H9 (cell line): ENCODE measurements at regions not wholly inside any gene's neighbourhood (a gene's known extent, or its start where the extent isn't known, plus 50 kb on each side); places are given as distances from the start of the nearest gene placed in this dataset.

Experiments
- DNase-seq: peaks from one replicate; pipeline ENCODE4 v3.0.0-alpha.2; 2017
- H2AFZ ChIP-seq: one replicate; pipeline ENCODE4 v1.6.1; 2013; ENCODE audit warnings: mild to moderate bottlenecking, low read length, control low read depth, moderate library complexity
- H2AK5ac ChIP-seq: 2 replicates; pipeline ENCODE4 v1.6.1; 2013; ENCODE audit warnings: low read length, control low read depth, mixed read lengths; ENCODE audit not compliant: insufficient read length
- H2BK120ac ChIP-seq: one replicate; pipeline ENCODE4 v1.6.1; 2013; ENCODE audit warnings: low read depth, mild to moderate bottlenecking, low read length, control low read depth, inconsistent platforms; ENCODE audit not compliant: poor library complexity, severe bottlenecking
- H2BK12ac ChIP-seq: 2 replicates; pipeline ENCODE4 v1.6.1; 2013; ENCODE audit warnings: low read length, control low read depth, mixed read lengths, low read depth; ENCODE audit not compliant: insufficient read length
- H2BK15ac ChIP-seq: 2 replicates; pipeline ENCODE4 v1.6.1; 2013; ENCODE audit warnings: low read depth, low read length, control low read depth
- H2BK20ac ChIP-seq: one replicate; pipeline ENCODE4 v1.6.1; 2013; ENCODE audit warnings: low read depth, mild to moderate bottlenecking, low read length, control low read depth, inconsistent platforms; ENCODE audit not compliant: poor library complexity, severe bottlenecking
- H2BK5ac ChIP-seq: 2 replicates; pipeline ENCODE4 v1.6.1; 2013; ENCODE audit warnings: low read length, control low read depth, mixed read lengths; ENCODE audit not compliant: insufficient read length
- H3K14ac ChIP-seq: 2 replicates; pipeline ENCODE4 v1.6.1; 2013; ENCODE audit warnings: low read length, control low read depth; ENCODE audit not compliant: insufficient read depth
- H3K18ac ChIP-seq: 2 replicates; pipeline ENCODE4 v1.6.1; 2013; ENCODE audit warnings: low read depth, mild to moderate bottlenecking, mixed read lengths, low read length, control low read depth; ENCODE audit not compliant: insufficient read length
- H3K23ac ChIP-seq: 2 replicates; pipeline ENCODE4 v1.6.1; 2013; ENCODE audit warnings: low read length, control low read depth, mixed read lengths, low read depth; ENCODE audit not compliant: insufficient read length
- H3K23me2 ChIP-seq: 2 replicates; pipeline ENCODE4 v1.6.1; 2013; ENCODE audit warnings: low read depth, mild to moderate bottlenecking, mixed read lengths, low read length, control low read depth; ENCODE audit not compliant: insufficient read length, poor library complexity, severe bottlenecking
- H3K27ac ChIP-seq: 2 replicates; pipeline ENCODE4 v1.5.1; 2013; ENCODE audit warnings: low read length, control low read depth, mixed read lengths, low read depth; ENCODE audit not compliant: insufficient read length
- H3K27me3 ChIP-seq: 2 replicates; pipeline ENCODE4 v1.6.1; 2013; ENCODE audit warnings: low read length, control low read depth, inconsistent platforms; ENCODE audit not compliant: insufficient read depth
- H3K4ac ChIP-seq: 2 replicates; pipeline ENCODE4 v1.6.1; 2013; ENCODE audit warnings: low read depth, mild to moderate bottlenecking, control low read depth, inconsistent platforms, low read length, moderate library complexity
- H3K4me1 ChIP-seq: 2 replicates; pipeline ENCODE4 v1.6.1; 2013; ENCODE audit warnings: low read length, control low read depth, inconsistent platforms; ENCODE audit not compliant: insufficient read depth
- H3K4me2 ChIP-seq: 2 replicates; pipeline ENCODE4 v1.6.1; 2013; ENCODE audit warnings: low read length, control low read depth, mixed read lengths; ENCODE audit not compliant: insufficient read length, insufficient read depth
- H3K56ac ChIP-seq: 2 replicates; pipeline ENCODE4 v1.6.1; 2013; ENCODE audit warnings: low read depth, mild to moderate bottlenecking, mixed read lengths, low read length, control low read depth; ENCODE audit not compliant: insufficient read length
- H3K79me1 ChIP-seq: 2 replicates; pipeline ENCODE4 v1.6.1; 2013; ENCODE audit warnings: low read depth, mild to moderate bottlenecking, moderate library complexity, low read length, control low read depth, inconsistent platforms; ENCODE audit not compliant: insufficient read depth, poor library complexity, severe bottlenecking
- H3K79me2 ChIP-seq: 2 replicates; pipeline ENCODE4 v1.6.1; 2013; ENCODE audit warnings: low read length, control low read depth, inconsistent platforms; ENCODE audit not compliant: insufficient read depth
- H3K9ac ChIP-seq: 2 replicates; pipeline ENCODE4 v1.6.1; 2013; ENCODE audit warnings: low read length, control low read depth, mixed read lengths; ENCODE audit not compliant: insufficient read length; ENCODE audit errors: extremely low read depth
- H3K9me3 ChIP-seq: one replicate; pipeline ENCODE4 v1.6.1; 2013; ENCODE audit warnings: low read depth, low read length, inconsistent platforms; ENCODE audit not compliant: control insufficient read depth
- H3T11ph ChIP-seq: one replicate; pipeline ENCODE4 v1.6.1; 2013; ENCODE audit warnings: mild to moderate bottlenecking, low read length, control low read depth, inconsistent platforms
- H4K20me1 ChIP-seq: one replicate; pipeline ENCODE4 v1.6.1; 2013; ENCODE audit not compliant: control insufficient read depth, insufficient read length, insufficient read depth
- H4K5ac ChIP-seq: 2 replicates; pipeline ENCODE4 v1.6.1; 2013; ENCODE audit warnings: low read depth, mild to moderate bottlenecking, mixed read lengths, low read length, control low read depth; ENCODE audit not compliant: insufficient read length
- H4K8ac ChIP-seq: replicated peaks from 2 replicates; pipeline ENCODE4 v1.6.1; 2013; ENCODE audit warnings: low read length, control low read depth, mixed read lengths, low read depth; ENCODE audit not compliant: insufficient read length
- H4K91ac ChIP-seq: 2 replicates; pipeline ENCODE4 v1.6.1; 2013; ENCODE audit warnings: low read depth, mild to moderate bottlenecking, moderate library complexity, mixed read lengths, low read length, control low read depth; ENCODE audit not compliant: insufficient read length
- H3K27ac Mint-ChIP-seq, 3 experiments: 2 replicates in 2 of 3; 3 replicates in 1 of 3; pipeline ENCODE4 v1.8.0; 2020 to 2021; ENCODE audit warnings: mixed read lengths in 3 of 3, mild to moderate bottlenecking in 1 of 3, moderate library complexity in 1 of 3
- H3K27me3 Mint-ChIP-seq: 2 replicates; pipeline ENCODE4 v1.8.0; 2021; ENCODE audit warnings: low read depth, mild to moderate bottlenecking, moderate library complexity, mixed read lengths
- H3K36me3 Mint-ChIP-seq, 3 experiments: 2 replicates in 2 of 3; 3 replicates in 1 of 3; pipeline ENCODE4 v1.8.0; 2020 to 2021; ENCODE audit warnings: low read depth in 3 of 3, mixed read lengths in 3 of 3; ENCODE audit not compliant: insufficient read depth in 1 of 3
- H3K4me1 Mint-ChIP-seq, 2 experiments: 2 replicates each; pipeline ENCODE4 v1.8.0; 2020; ENCODE audit warnings: mixed read lengths in 2 of 2
- H3K4me3 Mint-ChIP-seq, 2 experiments: 2 replicates in 1 of 2; 3 replicates in 1 of 2; pipeline ENCODE4 v1.8.0; 2020 to 2021; ENCODE audit warnings: mild to moderate bottlenecking in 2 of 2, mixed read lengths in 2 of 2, moderate library complexity in 1 of 2
- H3K9me3 Mint-ChIP-seq, 2 experiments: 2 replicates in 1 of 2; 3 replicates in 1 of 2; pipeline ENCODE4 v1.8.0; 2020; ENCODE audit warnings: mild to moderate bottlenecking in 2 of 2, mixed read lengths in 2 of 2, moderate library complexity in 1 of 2
- CTCF ChIP-seq: fragments of 200-600 bp; sonication (generic); conservative IDR thresholded peaks from 3 replicates; pipeline ENCODE4 v1.8.0; 2021; ENCODE audit warnings: antibody characterized with exemption, mild to moderate bottlenecking
- WGBS: extraction: QIAGEN DNeasy Blood & Tissue Kit; methylation state at CpG from one replicate; pipeline ENCODE4 v1.1.7; 2013; ENCODE audit warnings: missing lambda C conversion rate, low lambda C conversion rate, mixed read lengths; ENCODE audit not compliant: insufficient read length; ENCODE audit errors: extremely low coverage; 5-methylcytosine and 5-hydroxymethylcytosine counted together

- H3K27me3 Mint-ChIP-seq: peaks cover 10% of the 10 kb centered on the region
- Histone ChIP-seq H2BK15ac (no peak overlapping the region), H2BK12ac (no peak overlapping the region), H3K23ac (no peak overlapping the region), H2BK5ac (no peak overlapping the region), H3K27me3 (no peaks in the 10 kb centered on the region), H3K79me2 (no peaks in the 10 kb centered on the region), H3T11ph (no peak overlapping the region), H3K4me2 (no peak overlapping the region), H3K9me3 (no peaks in the 10 kb centered on the region), H2BK20ac (no peak overlapping the region), H4K91ac (no peak overlapping the region), H4K5ac (no peak overlapping the region), H4K8ac (no peak overlapping the region), H3K56ac (no peak overlapping the region), H2BK120ac (no peak overlapping the region), H3K18ac (no peak overlapping the region), H3K27ac (no peak overlapping the region), H4K20me1 (no peaks in the 10 kb centered on the region), H3K4ac (no peak overlapping the region), H3K14ac (no peak overlapping the region), H3K4me1 (no peaks in the 10 kb centered on the region), H3K9ac (no peak overlapping the region), H3K23me2 (no peaks in the 10 kb centered on the region), H2AK5ac (no peak overlapping the region), H3K79me1 (no peaks in the 10 kb centered on the region), H2AFZ (no peak overlapping the region)
- no peaks in the 10 kb centered on the region; a peak in 1 of 5 replicates for H3K9me3 Mint-ChIP-seq
- no peak overlapping the region for H3K4me3 Mint-ChIP-seq
- WGBS: no CpG with 5 or more reads among the region's 5 CpGs
- no peak for DNase-seq
- no peaks in the 10 kb centered on the region for H3K36me3 Mint-ChIP-seq
- no peaks in the 10 kb centered on the region for H3K4me1 Mint-ChIP-seq
- no peak for TF ChIP-seq CTCF
- H3K27ac Mint-ChIP-seq: no peak overlapping the region
Observed at GRCh38 chr20:40787941-40788340, 98.9 kb upstream of the MAFB start.
